Liver (tissue), 8 donors: ENCODE measurements at regions not wholly inside any gene's neighbourhood (a gene's known extent, or its start where the extent isn't known, plus 50 kb on each side); places are given as distances from the start of the nearest gene placed in this dataset.

Experiments used
- DNase-seq: peaks from one replicate; pipeline ENCODE4 v3.0.0-alpha.2; 2017; ENCODE audit warnings: low spot score
- H3K27ac ChIP-seq, 2 donors: one replicate each; pipeline ENCODE4 v1.7.0; 2013; ENCODE audit warnings: inconsistent platforms in 2 of 2, low read length in 2 of 2, control low read depth in 1 of 2, low read depth in 1 of 2, mild to moderate bottlenecking in 1 of 2
- H3K27me3 ChIP-seq, 4 donors: one replicate each; pipeline versions ENCODE4 v1.6.1 to v1.7.0; 2013; ENCODE audit warnings: low read length in 3 of 4, inconsistent platforms in 1 of 4, mild to moderate bottlenecking in 1 of 4, moderate library complexity in 1 of 4; ENCODE audit not compliant: control insufficient read depth in 4 of 4, insufficient read depth in 4 of 4
- H3K36me3 ChIP-seq, 4 donors: one replicate each; pipeline versions ENCODE4 v1.6.1 to v1.7.0; 2013; ENCODE audit warnings: low read length in 3 of 4, mild to moderate bottlenecking in 3 of 4, low read depth in 1 of 4, moderate library complexity in 1 of 4; ENCODE audit not compliant: control insufficient read depth in 4 of 4, insufficient read depth in 3 of 4
- H3K4me1 ChIP-seq, 4 donors: one replicate each; pipeline versions ENCODE4 v1.6.1 to v1.7.0; 2013; ENCODE audit warnings: low read length in 3 of 4, mild to moderate bottlenecking in 3 of 4, moderate library complexity in 1 of 4; ENCODE audit not compliant: control insufficient read depth in 4 of 4, insufficient read depth in 4 of 4
- H3K4me3 ChIP-seq, 3 donors: one replicate each; pipeline versions ENCODE4 v1.6.1 to v1.7.0; 2013; ENCODE audit warnings: low read length in 3 of 3, control low read depth in 1 of 3, low read depth in 1 of 3, mild to moderate bottlenecking in 1 of 3
- H3K9ac ChIP-seq, 2 donors: one replicate each; pipeline ENCODE4 v1.7.0; 2013; ENCODE audit warnings: low read length in 2 of 2, mild to moderate bottlenecking in 2 of 2, moderate library complexity in 2 of 2, control low read depth in 1 of 2, low read depth in 1 of 2
- H3K9me3 ChIP-seq, 4 donors: one replicate each; pipeline versions ENCODE4 v1.6.1 to v1.7.0; 2013; ENCODE audit warnings: low read length in 3 of 4; ENCODE audit not compliant: control insufficient read depth in 4 of 4
- ATF3 ChIP-seq: IDR thresholded peaks from 2 replicates; pipeline ENCODE4 v1.6.1; 2016; ENCODE audit warnings: antibody characterized with exemption
- CTCF ChIP-seq: fragments of 150-350 bp; IDR thresholded peaks from 2 replicates; pipeline ENCODE4 v1.5.1; 2017; ENCODE audit warnings: improper control_type of control experiment, low read depth, low read length; ENCODE audit not compliant: missing input control
- EGR1 ChIP-seq, 2 donors: IDR thresholded peaks; 2 replicates each; pipeline ENCODE4 v1.6.1; 2016 to 2018; ENCODE audit warnings: antibody characterized with exemption in 2 of 2, low read depth in 2 of 2
- FOXA1 ChIP-seq: IDR thresholded peaks from 2 replicates; pipeline ENCODE4 v1.6.1; 2016; ENCODE audit warnings: antibody characterized with exemption
- FOXA2 ChIP-seq: IDR thresholded peaks from 2 replicates; pipeline ENCODE4 v1.6.1; 2016; ENCODE audit warnings: antibody characterized with exemption
- GABPA ChIP-seq, 2 donors: IDR thresholded peaks in 1 of 2; conservative IDR thresholded peaks in 1 of 2; 2 replicates each; pipeline ENCODE4 v1.6.1; 2016; ENCODE audit warnings: antibody characterized with exemption in 2 of 2, mild to moderate bottlenecking in 1 of 2, moderate library complexity in 1 of 2
- HNF4A ChIP-seq, 2 donors: conservative IDR thresholded peaks; 2 replicates each; pipeline ENCODE4 v1.6.1; 2016; ENCODE audit warnings: antibody characterized with exemption in 2 of 2, mild to moderate bottlenecking in 2 of 2
- HNF4G ChIP-seq: IDR thresholded peaks from 2 replicates; pipeline ENCODE4 v1.6.1; 2016; ENCODE audit warnings: antibody characterized with exemption
- JUND ChIP-seq, 2 donors: IDR thresholded peaks; 2 replicates each; pipeline ENCODE4 v1.6.1; 2016; ENCODE audit warnings: antibody characterized with exemption in 2 of 2
- MAX ChIP-seq: IDR thresholded peaks from 2 replicates; pipeline ENCODE4 v1.6.1; 2016; ENCODE audit warnings: antibody characterized with exemption
- NR2F2 ChIP-seq: IDR thresholded peaks from 2 replicates; pipeline ENCODE4 v1.6.1; 2016; ENCODE audit warnings: antibody characterized with exemption
- RAD21 ChIP-seq, 2 donors: IDR thresholded peaks; 2 replicates each; pipeline ENCODE4 v1.6.1; 2016; ENCODE audit warnings: antibody characterized with exemption in 2 of 2, mild to moderate bottlenecking in 2 of 2
- REST ChIP-seq: IDR thresholded peaks from 2 replicates; pipeline ENCODE4 v1.6.1; 2016; ENCODE audit warnings: antibody characterized with exemption, mild to moderate bottlenecking
- RXRA ChIP-seq, 2 donors: IDR thresholded peaks; 2 replicates each; pipeline ENCODE4 v1.6.1; 2017 to 2018; ENCODE audit warnings: antibody characterized with exemption in 2 of 2, mild to moderate bottlenecking in 1 of 2
- SP1 ChIP-seq: IDR thresholded peaks from 2 replicates; pipeline ENCODE4 v1.6.1; 2018; ENCODE audit warnings: antibody characterized with exemption, mild to moderate bottlenecking
- TAF1 ChIP-seq: conservative IDR thresholded peaks from 2 replicates; pipeline ENCODE4 v1.6.1; 2016; ENCODE audit warnings: antibody characterized with exemption, mild to moderate bottlenecking
- YY1 ChIP-seq: IDR thresholded peaks from 2 replicates; pipeline ENCODE4 v1.6.1; 2016; ENCODE audit warnings: antibody characterized with exemption, mild to moderate bottlenecking
- ZBTB33 ChIP-seq: IDR thresholded peaks from 2 replicates; pipeline ENCODE4 v1.6.1; 2016; ENCODE audit warnings: antibody characterized with exemption
- WGBS: extraction: QIAGEN DNeasy Blood & Tissue Kit; methylation state at CpG from one replicate; pipeline ENCODE4 v1.1.7; 2013; 5-methylcytosine and 5-hydroxymethylcytosine counted together
- donor health status: healthy.
- donor health status: healthy.
- donor health status: healthy.
- donor health status: healthy.
- donor health status: healthy.

GRCh38 chr11:128214263-128214662, 373.1 kb downstream of the ETS1 start:
- 83% methylated on average over 9 of the region's 9 CpGs for WGBS
- Histone ChIP-seq H3K4me1 (peaks cover 0 to 2% (median 0%) of the 10 kb centered on the region in 4 donors), H3K9me3 (peaks cover 0 to 1% (median 0%) of the 10 kb centered on the region in 4 donors), H3K27me3 (no peaks in the 10 kb centered on the region), H3K27ac (no peak overlapping the region), H3K4me3 (no peak overlapping the region), H3K36me3 (no peaks in the 10 kb centered on the region), H3K9ac (no peak overlapping the region)
- TF ChIP-seq CTCF (no peak), TAF1 (no peak), JUND (IDR thresholded peaks at IDR 0.05) (no peak), ZBTB33 (no peak), HNF4G (no peak), RXRA (IDR thresholded peaks at IDR 0.05) (no peak), REST (no peak), EGR1 (IDR thresholded peaks at IDR 0.05; ENCODE audit: low read depth in 2 of 2) (no peak), SP1 (no peak), ATF3 (no peak), MAX (no peak), FOXA2 (no peak), HNF4A (conservative IDR thresholded peaks at IDR 0.05) (no peak), NR2F2 (no peak), GABPA (IDR thresholded peaks at IDR 0.05 in 1 of 2, conservative IDR thresholded peaks at IDR 0.05 in 1 of 2) (no peak), RAD21 (IDR thresholded peaks at IDR 0.05) (no peak), YY1 (no peak), FOXA1 (no peak)
- DNase-seq, result no peak
